Keratinocyte (primary cell): ENCODE measurements at regions not wholly inside any gene's neighbourhood (a gene's known extent, or its start where the extent isn't known, plus 50 kb on each side); places are given as distances from the start of the nearest gene placed in this dataset.

Experiments
- DNase-seq: peaks from one replicate; pipeline ENCODE4 v3.0.0-alpha.2; 2011; ENCODE audit warnings: low read depth, missing footprints, low spot score
- FAIRE-seq: peaks from 2 replicates; lab custom pipeline; 2011; peaks lifted over from hg19 to GRCh38; lab: Jason Lieb, UNC
- H2AFZ ChIP-seq: 2 replicates; pipeline ENCODE4 v1.6.0; 2012; ENCODE audit warnings: low read length, control low read depth, inconsistent platforms; ENCODE audit not compliant: control insufficient read depth
- H3K27ac ChIP-seq: 2 replicates; pipeline ENCODE4 v1.5.1; 2011; ENCODE audit warnings: low read length; ENCODE audit not compliant: control insufficient read depth, insufficient read depth
- H3K27me3 ChIP-seq: 3 replicates; pipeline ENCODE4 v1.6.0; 2011; ENCODE audit warnings: low read length; ENCODE audit not compliant: control insufficient read depth, insufficient read depth; ENCODE audit errors: extremely low read depth
- H3K36me3 ChIP-seq, 2 experiments: 2 replicates in 1 of 2; 3 replicates in 1 of 2; pipeline ENCODE4 v1.5.1; 2011; ENCODE audit warnings: low read length in 2 of 2, mild to moderate bottlenecking in 1 of 2; ENCODE audit not compliant: control insufficient read depth in 2 of 2, insufficient read depth in 2 of 2; ENCODE audit errors: extremely low read depth in 1 of 2
- H3K4me1 ChIP-seq: 3 replicates; pipeline ENCODE4 v1.5.1; 2011; ENCODE audit warnings: low read length; ENCODE audit not compliant: control insufficient read depth, insufficient read depth; ENCODE audit errors: extremely low read depth
- H3K4me2 ChIP-seq: 3 replicates; pipeline ENCODE4 v1.6.0; 2011; ENCODE audit warnings: low read depth, low read length; ENCODE audit not compliant: control insufficient read depth, insufficient read depth; ENCODE audit errors: extremely low read depth
- H3K4me3 ChIP-seq, 3 experiments: fragments of 200-600 bp in 1 of 3; sonication (generic) in 1 of 3; 2 replicates in 2 of 3; 3 replicates in 1 of 3; pipeline ENCODE4 v1.5.1; 2011 to 2016; ENCODE audit warnings: low read length in 3 of 3, mild to moderate bottlenecking in 3 of 3, control low read depth in 2 of 3, inconsistent platforms in 1 of 3, low read depth in 1 of 3, mixed read lengths in 1 of 3, mixed run types in 1 of 3, moderate library complexity in 1 of 3; ENCODE audit not compliant: control insufficient read depth in 2 of 3, insufficient read depth in 2 of 3; ENCODE audit errors: extremely low read depth in 1 of 3
- H3K79me2 ChIP-seq: 2 replicates; pipeline ENCODE4 v1.6.0; 2012; ENCODE audit warnings: low read length; ENCODE audit not compliant: control insufficient read depth, insufficient read depth
- H3K9ac ChIP-seq: 3 replicates; pipeline ENCODE4 v1.6.0; 2011; ENCODE audit warnings: low read length; ENCODE audit not compliant: control insufficient read depth, insufficient read depth; ENCODE audit errors: extremely low read depth
- H3K9me1 ChIP-seq: 3 replicates; pipeline ENCODE4 v1.6.0; 2011; ENCODE audit warnings: low read length; ENCODE audit not compliant: control insufficient read depth, insufficient read depth; ENCODE audit errors: extremely low read depth
- H3K9me3 ChIP-seq: 2 replicates; pipeline ENCODE4 v1.5.1; 2012; ENCODE audit warnings: low read depth, low read length; ENCODE audit not compliant: control insufficient read depth
- H4K20me1 ChIP-seq: 3 replicates; pipeline ENCODE4 v1.6.0; 2011; ENCODE audit warnings: low read length; ENCODE audit not compliant: control insufficient read depth, insufficient read depth; ENCODE audit errors: extremely low read depth
- EZH2 ChIP-seq: IDR thresholded peaks from one replicate; pipeline ENCODE4 v1.6.1; 2012; ENCODE audit warnings: inconsistent platforms, mild to moderate bottlenecking, low read length, moderate library complexity
- dilution Hi-C: fragments of 300-500 bp; cut with MboI; formaldehyde crosslinking; loops from one replicate; pipeline ENCODE4 v1.7.0; 2020; ENCODE audit warnings: low sequenced_read_pairs; ENCODE audit not compliant: extremely low pct_ligation_motif_present
- TF ChIP-seq, protein P1 (sequence below), 3 experiments: IDR thresholded peaks in 1 of 3; conservative IDR thresholded peaks in 1 of 3; optimal IDR thresholded peaks in 1 of 3; 2 replicates in 2 of 3; 3 replicates in 1 of 3; pipeline versions ENCODE3 to v1.5.1; 2011; ENCODE audit warnings: low read length in 3 of 3, mild to moderate bottlenecking in 3 of 3, moderate library complexity in 2 of 3, control low read depth in 1 of 3, inconsistent platforms in 1 of 3; ENCODE audit not compliant: insufficient read depth in 2 of 3; ENCODE audit errors: extremely low read depth in 1 of 3

DNA sequence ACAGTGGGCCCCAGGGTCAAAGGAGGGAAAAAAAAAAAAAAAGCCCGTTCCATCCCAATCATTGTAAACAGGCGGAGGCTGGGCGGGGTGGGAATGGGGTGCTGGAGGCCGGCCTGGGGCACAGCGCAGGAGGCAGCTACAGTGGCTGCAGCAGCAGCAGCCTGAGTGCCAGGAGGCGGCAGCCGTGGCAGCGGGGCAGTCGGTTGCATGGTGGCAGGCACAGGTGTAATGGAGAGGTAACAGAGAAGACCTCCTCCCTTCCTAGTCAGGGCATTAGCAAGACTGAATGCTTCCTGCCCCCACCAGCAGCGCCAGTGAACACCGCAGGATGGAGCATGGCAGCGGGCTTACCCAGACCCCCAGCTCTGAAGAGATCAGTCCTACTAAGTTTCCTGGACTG, 279.1 kb upstream of the TTC14 start:
- Histone ChIP-seq H3K4me3 (no peak overlapping the region), H3K79me2 (no peaks in the 10 kb centered on the region), H3K36me3 (no peaks in the 10 kb centered on the region), H3K9me1 (no peaks in the 10 kb centered on the region), H3K4me2 (no peak overlapping the region), H2AFZ (no peak overlapping the region), H3K9me3 (no peaks in the 10 kb centered on the region), H3K27me3 (no peaks in the 10 kb centered on the region), H4K20me1 (no peaks in the 10 kb centered on the region), H3K27ac (no peak overlapping the region), H3K9ac (no peak overlapping the region), H3K4me1 (no peaks in the 10 kb centered on the region)
- dilution Hi-C loops: no loop called here
- no peak for FAIRE-seq
- no peak for DNase-seq
- no peak for TF ChIP-seq EZH2
- TF ChIP-seq, protein P1, sequence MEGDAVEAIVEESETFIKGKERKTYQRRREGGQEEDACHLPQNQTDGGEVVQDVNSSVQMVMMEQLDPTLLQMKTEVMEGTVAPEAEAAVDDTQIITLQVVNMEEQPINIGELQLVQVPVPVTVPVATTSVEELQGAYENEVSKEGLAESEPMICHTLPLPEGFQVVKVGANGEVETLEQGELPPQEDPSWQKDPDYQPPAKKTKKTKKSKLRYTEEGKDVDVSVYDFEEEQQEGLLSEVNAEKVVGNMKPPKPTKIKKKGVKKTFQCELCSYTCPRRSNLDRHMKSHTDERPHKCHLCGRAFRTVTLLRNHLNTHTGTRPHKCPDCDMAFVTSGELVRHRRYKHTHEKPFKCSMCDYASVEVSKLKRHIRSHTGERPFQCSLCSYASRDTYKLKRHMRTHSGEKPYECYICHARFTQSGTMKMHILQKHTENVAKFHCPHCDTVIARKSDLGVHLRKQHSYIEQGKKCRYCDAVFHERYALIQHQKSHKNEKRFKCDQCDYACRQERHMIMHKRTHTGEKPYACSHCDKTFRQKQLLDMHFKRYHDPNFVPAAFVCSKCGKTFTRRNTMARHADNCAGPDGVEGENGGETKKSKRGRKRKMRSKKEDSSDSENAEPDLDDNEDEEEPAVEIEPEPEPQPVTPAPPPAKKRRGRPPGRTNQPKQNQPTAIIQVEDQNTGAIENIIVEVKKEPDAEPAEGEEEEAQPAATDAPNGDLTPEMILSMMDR (optimal IDR thresholded peaks at IDR 0.05 in 1 of 3, IDR thresholded peaks at IDR 0.05 in 1 of 3, conservative IDR thresholded peaks at IDR 0.05 in 1 of 3; ENCODE audit: extremely low read depth in 1 of 3, insufficient read depth in 2 of 3, low read length in 3 of 3): no peak

DNA sequence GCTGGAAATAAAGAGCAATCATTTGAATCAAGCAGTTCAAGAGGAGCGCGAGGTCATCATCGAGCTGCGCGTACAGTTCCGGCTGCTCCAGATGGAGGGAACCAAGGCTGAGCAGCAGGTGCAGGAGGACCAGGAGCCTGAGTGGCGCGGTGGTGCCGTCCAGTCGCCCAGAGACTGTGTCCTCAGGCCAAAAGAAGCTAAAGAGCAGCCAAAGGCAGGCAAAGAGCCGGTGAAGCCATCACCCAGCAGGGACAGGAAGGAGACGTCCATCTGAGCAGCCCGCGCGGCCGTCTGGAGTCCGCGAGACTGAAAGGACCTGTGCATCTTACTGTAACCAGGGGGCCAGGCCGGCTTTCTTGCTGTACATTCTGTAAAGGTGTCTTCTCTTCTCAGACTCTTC, 277.2 kb upstream of the TTC14 start:
- H3K4me1 ChIP-seq: no peaks in the 10 kb centered on the region
- dilution Hi-C loops: no loop called here
- H3K9me3 ChIP-seq: no peaks in the 10 kb centered on the region
- no peaks in the 10 kb centered on the region for H3K27me3 ChIP-seq
- no peaks in the 10 kb centered on the region for H3K79me2 ChIP-seq
- no peak overlapping the region for H3K4me3 ChIP-seq
- no peak overlapping the region for H2AFZ ChIP-seq
- no peak overlapping the region for H3K9ac ChIP-seq
- TF ChIP-seq EZH2: no peak
- TF ChIP-seq, protein P1 (optimal IDR thresholded peaks at IDR 0.05 in 1 of 3, IDR thresholded peaks at IDR 0.05 in 1 of 3, conservative IDR thresholded peaks at IDR 0.05 in 1 of 3; ENCODE audit: extremely low read depth in 1 of 3, insufficient read depth in 2 of 3, low read length in 3 of 3): no peak
- H3K4me2 ChIP-seq: no peak overlapping the region
- no peaks in the 10 kb centered on the region for H4K20me1 ChIP-seq
- no peaks in the 10 kb centered on the region for H3K9me1 ChIP-seq
- no peak overlapping the region for H3K27ac ChIP-seq
- DNase-seq (no peak), FAIRE-seq (no peak)
- H3K36me3 ChIP-seq: no peaks in the 10 kb centered on the region
